HCT116 (cell line): ENCODE measurements at regions not wholly inside any gene's neighbourhood (a gene's known extent, or its start where the extent isn't known, plus 50 kb on each side); places are given as distances from the start of the nearest gene placed in this dataset.

Experiments
- ATAC-seq: fragments of 200-7000 bp; cut with Tn5 transposase; 2 replicates; pipeline ENCODE4 v1.9.1; 2020; ENCODE audit warnings: mild to moderate bottlenecking, moderate library complexity
- BruUV-seq: library from RNA; stranded (reverse); fragments of 400-500 nt; replicated peaks from 2 replicates; lab custom pipeline; 2021; lab: Mats Ljungman, UMichigan
- CTCF ChIA-PET: fragments of 300-600 bp; sonication (Branson Sonifier 250); formaldehyde crosslinking; loops from one replicate; lab custom pipeline; 2021; ENCODE audit warnings: antibody characterized with exemption; lab: Charles Lee
- POLR2A ChIA-PET: fragments of 300-600, 350-600 bp; sonication (Branson Sonifier 250); formaldehyde crosslinking; loops from one replicate; lab custom pipeline; 2021; ENCODE audit warnings: antibody characterized with exemption; lab: Charles Lee
- RAD21 ChIA-PET, 2 experiments: fragments of 300-600 bp; sonication (Branson Sonifier 250); formaldehyde crosslinking; loops; one replicate each; lab custom pipeline; 2023; ENCODE audit warnings: low total read pairs in 2 of 2; ENCODE audit not compliant: uncharacterized antibody in 2 of 2, unreplicated experiment in 2 of 2, low non-redundant PET in 1 of 2; lab: Charles Lee
- DNase-seq: peaks from one replicate; pipeline ENCODE4 v3.0.0-alpha.2; 2010; ENCODE audit warnings: low read depth, low spot score
- H2AFZ ChIP-seq: fragments of 200-600 bp; shearing (Covaris generic), sonication (generic); 2 replicates; pipeline ENCODE4 v1.6.1; 2017; ENCODE audit warnings: low read depth, mixed run types, mixed read lengths, antibody characterized with exemption, low read length; ENCODE audit not compliant: poor library complexity, severe bottlenecking
- H3K27ac ChIP-seq: 2 replicates; pipeline ENCODE4 v1.5.1; 2012; ENCODE audit warnings: low read depth, low read length
- H3K27me3 ChIP-seq: fragments of 200-600 bp; sonication (generic); 2 replicates; pipeline ENCODE4 v1.6.1; 2016; ENCODE audit warnings: mixed run types, low read length, mixed read lengths; ENCODE audit not compliant: insufficient read depth
- H3K36me3 ChIP-seq, 2 experiments: fragments of 200-500 bp in 1 of 2; fragments of 200-600 bp in 1 of 2; sonication (Bioruptor generic) in 1 of 2; sonication (generic) in 1 of 2; 2 replicates each; pipeline versions ENCODE4 v1.5.1 to v1.6.1; 2014 to 2016; ENCODE audit warnings: low read length in 2 of 2, inconsistent platforms in 1 of 2, mixed read lengths in 1 of 2, mixed run types in 1 of 2; ENCODE audit not compliant: insufficient read depth in 2 of 2, control insufficient read depth in 1 of 2
- H3K4me1 ChIP-seq, 2 experiments: fragments of 200-600 bp in 1 of 2; sonication (generic) in 1 of 2; 2 replicates each; pipeline versions ENCODE4 v1.5.1 to v1.6.1; 2012 to 2017; ENCODE audit warnings: low read length in 2 of 2, inconsistent platforms in 1 of 2, mild to moderate bottlenecking in 1 of 2, mixed read lengths in 1 of 2, mixed run types in 1 of 2, moderate library complexity in 1 of 2; ENCODE audit not compliant: insufficient read depth in 2 of 2, control insufficient read depth in 1 of 2
- H3K4me2 ChIP-seq: fragments of 200-600 bp; sonication (generic); 2 replicates; pipeline ENCODE4 v1.6.1; 2017; ENCODE audit warnings: mixed run types, low read length, mixed read lengths
- H3K4me3 ChIP-seq, 2 experiments: fragments of 200-600 bp in 1 of 2; sonication (generic) in 1 of 2; replicated peaks in 1 of 2; 2 replicates each; pipeline ENCODE4 v1.5.1; 2011 to 2016; ENCODE audit warnings: low read length in 2 of 2, control low read depth in 1 of 2, low read depth in 1 of 2, mild to moderate bottlenecking in 1 of 2, mixed read lengths in 1 of 2, mixed run types in 1 of 2
- H3K79me2 ChIP-seq: fragments of 200-600 bp; sonication (generic); 2 replicates; pipeline ENCODE4 v1.6.1; 2017; ENCODE audit warnings: mild to moderate bottlenecking, mixed run types, low read length, moderate library complexity, mixed read lengths; ENCODE audit not compliant: insufficient read depth
- H3K9ac ChIP-seq: fragments of 200-600 bp; sonication (generic); 2 replicates; pipeline ENCODE4 v1.6.1; 2016; ENCODE audit warnings: low read length, mixed read lengths
- H3K9me2 ChIP-seq: fragments of 200-600 bp; sonication (generic), shearing (Covaris generic); 2 replicates; pipeline ENCODE4 v1.6.1; 2017; ENCODE audit warnings: mixed run types, mild to moderate bottlenecking, moderate library complexity; ENCODE audit not compliant: insufficient read depth
- H3K9me3 ChIP-seq, 2 experiments: fragments of 200-500 bp in 1 of 2; fragments of 200-600 bp in 1 of 2; sonication (Bioruptor generic) in 1 of 2; sonication (generic) in 1 of 2; 2 replicates each; pipeline ENCODE4 v1.6.1; 2014 to 2017; ENCODE audit warnings: low read length in 2 of 2, mixed read lengths in 2 of 2, inconsistent platforms in 1 of 2, low read depth in 1 of 2, mild to moderate bottlenecking in 1 of 2, mixed run types in 1 of 2, moderate library complexity in 1 of 2; ENCODE audit not compliant: control insufficient read depth in 1 of 2, insufficient read depth in 1 of 2
- H4K20me1 ChIP-seq: fragments of 200-600 bp; sonication (generic), shearing (Covaris generic); 2 replicates; pipeline ENCODE4 v1.6.1; 2017; ENCODE audit warnings: mixed run types, mild to moderate bottlenecking, moderate library complexity; ENCODE audit not compliant: insufficient read depth
- CEBPB ChIP-seq: IDR thresholded peaks from 2 replicates; pipeline ENCODE4 v1.6.1; 2012; ENCODE audit warnings: low read depth
- EGR1 ChIP-seq: IDR thresholded peaks from 2 replicates; pipeline ENCODE4 v1.6.1; 2012; ENCODE audit warnings: low read depth
- ELF1 ChIP-seq: IDR thresholded peaks from 2 replicates; pipeline ENCODE4 v1.6.1; 2012; ENCODE audit warnings: low read depth, borderline replicate concordance
- EZH2 ChIP-seq: fragments of 200-600 bp; sonication (generic); IDR thresholded peaks from 2 replicates; pipeline ENCODE4 v1.6.1; 2017; ENCODE audit warnings: antibody characterized with exemption, mixed run types
- EZH2phosphoT487 ChIP-seq: fragments of 200-600 bp; IDR thresholded peaks from 2 replicates; pipeline ENCODE4 v1.6.1; 2018; ENCODE audit warnings: antibody characterized with exemption, borderline replicate concordance
- JUND ChIP-seq: IDR thresholded peaks from 2 replicates; pipeline ENCODE4 v1.6.1; 2012
- POLR2A ChIP-seq: IDR thresholded peaks from 2 replicates; pipeline ENCODE4 v1.7.0; 2011; ENCODE audit warnings: borderline replicate concordance; ENCODE audit not compliant: insufficient read depth, insufficient read length; ENCODE audit errors: extremely low read depth
- POLR2AphosphoS5 ChIP-seq: IDR thresholded peaks from 2 replicates; pipeline ENCODE4 v1.6.1; 2011; ENCODE audit warnings: mild to moderate bottlenecking, low read depth, low read length, moderate library complexity
- RAD21 ChIP-seq: IDR thresholded peaks from 2 replicates; pipeline ENCODE4 v1.6.1; 2012; ENCODE audit warnings: low read depth, mild to moderate bottlenecking
- SIN3A ChIP-seq: IDR thresholded peaks from 2 replicates; pipeline ENCODE4 v1.6.1; 2012; ENCODE audit warnings: low read depth
- SP1 ChIP-seq: IDR thresholded peaks from 2 replicates; pipeline ENCODE4 v1.6.1; 2012; ENCODE audit warnings: low read depth
- SRF ChIP-seq: IDR thresholded peaks from 2 replicates; pipeline ENCODE4 v1.6.1; 2012; ENCODE audit warnings: low read depth
- TCF7L2 ChIP-seq: IDR thresholded peaks from 2 replicates; pipeline ENCODE4 v1.7.0; 2011; ENCODE audit warnings: borderline replicate concordance, inconsistent platforms; ENCODE audit not compliant: insufficient read depth, insufficient read length; ENCODE audit errors: extremely low read depth
- YY1 ChIP-seq: IDR thresholded peaks from 2 replicates; pipeline ENCODE4 v1.6.1; 2011; ENCODE audit warnings: low read length, low read depth, moderate library complexity, mild to moderate bottlenecking; ENCODE audit not compliant: insufficient replicate concordance; ENCODE audit errors: extremely low read depth
- ZNF274 ChIP-seq: fragments of 200-500 bp; sonication (Bioruptor generic); IDR thresholded peaks from 2 replicates; pipeline ENCODE4 v1.6.1; 2014; ENCODE audit warnings: mild to moderate bottlenecking, low read depth, low read length, inconsistent platforms
- intact Hi-C: fragments of 100-400 bp; cut with micrococcal nuclease; formaldehyde crosslinking; loops from 2 replicates; pipeline ENCODE4 v1.10.0; 2022
- TF ChIP-seq, protein P1 (sequence below): IDR thresholded peaks from 2 replicates; pipeline ENCODE4 v1.6.1; 2012; ENCODE audit warnings: low read depth
- TF ChIP-seq, protein P2 (sequence below): IDR thresholded peaks from 2 replicates; pipeline ENCODE4 v1.6.1; 2011; ENCODE audit warnings: mild to moderate bottlenecking, low read length, moderate library complexity; ENCODE audit not compliant: insufficient replicate concordance; ENCODE audit errors: extremely low read depth
- TF ChIP-seq, protein P3 (sequence below): IDR thresholded peaks from 2 replicates; pipeline ENCODE4 v1.6.1; 2012

DNA sequence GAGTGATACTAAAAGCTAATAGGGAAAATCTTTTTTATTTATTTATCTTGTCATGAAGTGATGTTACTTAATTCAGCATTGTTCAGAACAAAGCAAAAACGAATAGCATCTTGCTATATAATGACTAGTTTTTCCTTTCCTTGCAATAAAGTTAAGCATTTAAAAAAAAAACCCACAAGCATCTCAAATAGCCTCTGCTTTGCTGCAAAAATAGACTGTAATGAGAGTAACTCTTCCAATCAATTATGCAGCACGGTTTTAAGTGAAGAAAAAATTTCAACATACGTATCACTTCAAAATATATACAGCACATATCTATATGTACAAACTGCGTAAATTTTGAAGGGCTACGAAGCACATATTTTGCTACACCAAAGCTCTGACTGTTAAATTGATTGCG is 153.3 kb upstream of the VRK2 start:
- Histone ChIP-seq H3K27me3 (no peaks in the 10 kb centered on the region), H3K79me2 (no peaks in the 10 kb centered on the region), H3K9me2 (no peaks in the 10 kb centered on the region), H4K20me1 (no peaks in the 10 kb centered on the region), H2AFZ (peak overlapping the region; percentile 18), H3K4me3 (no peak overlapping the region), H3K9me3 (no peaks in the 10 kb centered on the region), H3K36me3 (no peaks in the 10 kb centered on the region), H3K9ac (no peak overlapping the region), H3K4me2 (no peak overlapping the region), H3K4me1 (no peaks in the 10 kb centered on the region), H3K27ac (no peak overlapping the region)
- CTCF ChIA-PET = interaction anchor here (2.3 kb wide), 1 partner anchor 12 kb away, joined by 8 read pairs; no protein-coding TSS in a partner anchor
- TF ChIP-seq, protein P1, sequence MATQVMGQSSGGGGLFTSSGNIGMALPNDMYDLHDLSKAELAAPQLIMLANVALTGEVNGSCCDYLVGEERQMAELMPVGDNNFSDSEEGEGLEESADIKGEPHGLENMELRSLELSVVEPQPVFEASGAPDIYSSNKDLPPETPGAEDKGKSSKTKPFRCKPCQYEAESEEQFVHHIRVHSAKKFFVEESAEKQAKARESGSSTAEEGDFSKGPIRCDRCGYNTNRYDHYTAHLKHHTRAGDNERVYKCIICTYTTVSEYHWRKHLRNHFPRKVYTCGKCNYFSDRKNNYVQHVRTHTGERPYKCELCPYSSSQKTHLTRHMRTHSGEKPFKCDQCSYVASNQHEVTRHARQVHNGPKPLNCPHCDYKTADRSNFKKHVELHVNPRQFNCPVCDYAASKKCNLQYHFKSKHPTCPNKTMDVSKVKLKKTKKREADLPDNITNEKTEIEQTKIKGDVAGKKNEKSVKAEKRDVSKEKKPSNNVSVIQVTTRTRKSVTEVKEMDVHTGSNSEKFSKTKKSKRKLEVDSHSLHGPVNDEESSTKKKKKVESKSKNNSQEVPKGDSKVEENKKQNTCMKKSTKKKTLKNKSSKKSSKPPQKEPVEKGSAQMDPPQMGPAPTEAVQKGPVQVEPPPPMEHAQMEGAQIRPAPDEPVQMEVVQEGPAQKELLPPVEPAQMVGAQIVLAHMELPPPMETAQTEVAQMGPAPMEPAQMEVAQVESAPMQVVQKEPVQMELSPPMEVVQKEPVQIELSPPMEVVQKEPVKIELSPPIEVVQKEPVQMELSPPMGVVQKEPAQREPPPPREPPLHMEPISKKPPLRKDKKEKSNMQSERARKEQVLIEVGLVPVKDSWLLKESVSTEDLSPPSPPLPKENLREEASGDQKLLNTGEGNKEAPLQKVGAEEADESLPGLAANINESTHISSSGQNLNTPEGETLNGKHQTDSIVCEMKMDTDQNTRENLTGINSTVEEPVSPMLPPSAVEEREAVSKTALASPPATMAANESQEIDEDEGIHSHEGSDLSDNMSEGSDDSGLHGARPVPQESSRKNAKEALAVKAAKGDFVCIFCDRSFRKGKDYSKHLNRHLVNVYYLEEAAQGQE = no peak
- TF ChIP-seq POLR2A (no peak), TCF7L2 (no peak), EZH2 (no peak), JUND (no peak), SRF (no peak), EGR1 (no peak), ZNF274 (no peak), EZH2phosphoT487 (no peak), SIN3A (no peak), POLR2AphosphoS5 (no peak), YY1 (no peak), ELF1 (no peak), SP1 (no peak), RAD21 (no peak), CEBPB (no peak)
- TF ChIP-seq, protein P2, sequence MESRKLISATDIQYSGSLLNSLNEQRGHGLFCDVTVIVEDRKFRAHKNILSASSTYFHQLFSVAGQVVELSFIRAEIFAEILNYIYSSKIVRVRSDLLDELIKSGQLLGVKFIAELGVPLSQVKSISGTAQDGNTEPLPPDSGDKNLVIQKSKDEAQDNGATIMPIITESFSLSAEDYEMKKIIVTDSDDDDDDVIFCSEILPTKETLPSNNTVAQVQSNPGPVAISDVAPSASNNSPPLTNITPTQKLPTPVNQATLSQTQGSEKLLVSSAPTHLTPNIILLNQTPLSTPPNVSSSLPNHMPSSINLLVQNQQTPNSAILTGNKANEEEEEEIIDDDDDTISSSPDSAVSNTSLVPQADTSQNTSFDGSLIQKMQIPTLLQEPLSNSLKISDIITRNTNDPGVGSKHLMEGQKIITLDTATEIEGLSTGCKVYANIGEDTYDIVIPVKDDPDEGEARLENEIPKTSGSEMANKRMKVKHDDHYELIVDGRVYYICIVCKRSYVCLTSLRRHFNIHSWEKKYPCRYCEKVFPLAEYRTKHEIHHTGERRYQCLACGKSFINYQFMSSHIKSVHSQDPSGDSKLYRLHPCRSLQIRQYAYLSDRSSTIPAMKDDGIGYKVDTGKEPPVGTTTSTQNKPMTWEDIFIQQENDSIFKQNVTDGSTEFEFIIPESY = no peak
- TF ChIP-seq, protein P3, sequence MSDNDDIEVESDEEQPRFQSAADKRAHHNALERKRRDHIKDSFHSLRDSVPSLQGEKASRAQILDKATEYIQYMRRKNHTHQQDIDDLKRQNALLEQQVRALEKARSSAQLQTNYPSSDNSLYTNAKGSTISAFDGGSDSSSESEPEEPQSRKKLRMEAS = no peak
- no peak for ATAC-seq
- intact Hi-C loops = no loop called here
- RAD21 ChIA-PET = no interaction called here
- DNase-seq = no peak
- BruUV-seq = no TSS peak
- POLR2A ChIA-PET = no interaction called here
